Astrocyte of the hippocampus (primary cell): ENCODE measurements at regions not wholly inside any gene's neighbourhood (a gene's known extent, or its start where the extent isn't known, plus 50 kb on each side); places are given as distances from the start of the nearest gene placed in this dataset.
"Not testable (repeated sequence)": the region's sequence is repeated elsewhere in the genome, so short reads cannot be mapped to it uniquely, and the experiment has no call there.

Experiments used
- DNase-seq: peaks from one replicate; pipeline ENCODE4 v3.0.0; 2011; ENCODE audit warnings: low read depth, low spot score

DNA sequence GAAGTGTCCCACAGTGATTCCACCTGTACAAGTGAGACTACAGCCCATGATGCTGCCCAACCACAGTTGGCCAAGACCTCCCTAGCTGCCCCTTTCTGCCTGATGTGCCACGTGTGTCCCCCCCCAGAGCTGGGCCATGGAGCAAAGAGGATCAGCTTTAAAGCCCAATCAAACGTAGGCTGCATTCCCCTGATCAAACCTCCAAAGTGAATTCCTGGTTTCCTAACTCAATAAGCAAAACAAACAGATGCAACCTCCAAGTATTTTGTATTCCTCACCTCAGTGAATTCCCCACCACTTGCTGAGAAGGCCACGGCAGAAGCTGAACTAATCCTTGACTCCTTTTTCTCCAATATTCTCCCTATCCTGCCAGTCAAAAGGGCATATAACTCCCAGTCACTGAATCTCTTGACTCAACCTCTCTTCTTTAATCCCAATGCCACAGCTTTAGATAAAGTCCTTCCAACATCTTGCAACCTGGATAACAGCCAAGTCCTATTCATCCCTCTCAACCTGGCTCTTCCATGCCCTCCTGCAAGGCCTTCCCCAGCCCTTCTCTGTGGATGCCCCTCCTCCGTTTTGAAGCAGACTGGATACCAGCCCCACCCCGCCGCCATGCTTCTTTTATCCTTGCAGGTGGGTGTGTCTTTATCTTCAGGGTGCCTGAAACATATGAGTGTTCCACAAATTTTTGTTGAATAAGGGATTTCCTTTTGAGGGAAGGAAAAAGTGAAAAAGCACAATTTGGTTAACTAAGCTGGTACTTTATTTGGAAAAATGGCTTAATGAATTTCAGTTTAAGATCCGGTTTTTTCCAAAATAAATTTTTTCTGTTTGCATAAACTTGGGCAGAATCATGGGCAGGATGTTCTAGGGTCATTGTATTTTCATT lies 285.2 kb upstream of the MKLN1 start:
- peak; percentile 28 for DNase-seq

DNA sequence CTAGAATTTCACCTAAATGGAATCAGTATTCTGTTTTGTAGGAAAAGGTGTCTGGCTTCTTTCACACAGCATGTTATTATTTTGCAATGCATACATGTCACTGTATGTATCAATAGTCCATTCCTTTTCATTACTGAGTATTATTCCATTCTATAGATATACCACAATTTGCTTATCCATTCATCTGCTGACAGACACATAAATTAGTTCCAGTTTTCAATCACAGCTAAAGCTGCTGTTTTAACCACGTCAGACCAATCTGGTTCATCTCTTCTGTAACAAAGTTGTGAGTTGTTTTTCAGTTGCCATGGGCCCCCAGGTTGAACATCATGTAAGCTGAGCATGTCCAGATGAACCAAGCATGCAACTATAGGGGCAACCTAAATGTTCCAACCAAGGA lies 282.1 kb upstream of the MKLN1 start:
- no peak for DNase-seq

DNA sequence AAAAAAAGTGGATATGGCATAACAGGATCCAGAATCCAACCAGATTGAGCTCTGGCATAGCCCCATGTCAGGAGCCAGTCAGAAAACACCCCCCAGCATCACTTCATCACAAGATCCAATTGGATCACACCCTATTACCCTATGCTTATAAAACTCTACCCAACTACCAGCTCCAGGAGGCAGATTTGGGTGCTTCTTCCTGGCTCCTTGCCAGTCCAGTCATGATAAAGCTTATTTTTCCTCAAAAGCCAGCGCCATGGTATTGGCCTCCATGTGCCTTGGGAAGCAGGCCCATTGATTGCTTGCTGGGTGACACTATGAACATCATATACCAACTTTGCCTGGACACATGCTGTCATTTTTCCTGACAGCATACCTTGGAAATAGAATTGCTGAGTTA lies 281.4 kb upstream of the MKLN1 start:
- DNase-seq: no peak

DNA sequence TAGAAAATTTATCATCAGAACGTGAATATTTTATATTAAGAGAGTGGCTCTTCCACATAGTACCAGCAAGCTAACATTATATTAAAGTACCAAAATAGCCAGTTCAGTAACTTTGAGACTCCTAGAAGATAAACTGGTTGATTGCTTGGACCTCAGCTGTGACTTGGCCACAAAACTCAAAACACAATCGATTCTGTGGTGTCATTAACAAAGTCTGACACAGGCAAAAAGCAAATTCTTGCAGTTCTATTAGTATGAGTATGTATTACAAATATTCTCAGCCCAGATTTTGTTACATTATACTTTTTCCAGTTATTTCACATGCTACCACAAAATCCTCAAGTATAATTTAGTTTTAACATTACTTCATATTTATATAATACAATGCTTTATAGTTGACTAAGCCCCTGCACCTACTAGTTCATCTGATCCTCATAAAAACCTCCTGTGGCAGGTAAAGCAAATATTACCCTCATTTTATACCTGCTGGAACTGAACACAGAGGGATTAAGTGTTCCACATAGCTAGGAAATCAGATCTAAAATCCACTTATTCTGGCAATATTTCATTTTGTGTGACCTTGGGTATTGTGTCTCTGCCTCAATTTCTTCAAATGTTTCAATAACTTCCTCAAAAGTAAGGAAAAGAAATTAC lies 279.9 kb upstream of the MKLN1 start:
- no peak for DNase-seq

DNA sequence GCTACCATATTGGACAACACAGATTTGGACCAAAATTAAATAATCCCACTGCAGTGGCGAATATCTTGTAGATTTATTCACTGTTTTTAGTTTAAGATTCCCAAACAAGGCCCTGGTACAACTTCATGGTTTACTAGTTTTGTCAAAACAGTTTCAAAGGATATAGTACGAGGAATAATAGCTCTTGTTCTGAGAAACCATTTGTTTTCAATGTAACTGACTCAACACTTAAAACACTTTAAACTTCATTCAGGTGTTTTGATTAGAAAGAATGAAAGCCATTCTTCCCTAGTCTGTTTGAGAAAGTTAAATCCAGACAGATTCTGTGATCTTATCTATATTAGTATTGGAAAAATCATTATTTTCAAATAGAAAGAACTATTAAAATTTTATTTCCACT lies 276.4 kb upstream of the MKLN1 start:
- no peak for DNase-seq

DNA sequence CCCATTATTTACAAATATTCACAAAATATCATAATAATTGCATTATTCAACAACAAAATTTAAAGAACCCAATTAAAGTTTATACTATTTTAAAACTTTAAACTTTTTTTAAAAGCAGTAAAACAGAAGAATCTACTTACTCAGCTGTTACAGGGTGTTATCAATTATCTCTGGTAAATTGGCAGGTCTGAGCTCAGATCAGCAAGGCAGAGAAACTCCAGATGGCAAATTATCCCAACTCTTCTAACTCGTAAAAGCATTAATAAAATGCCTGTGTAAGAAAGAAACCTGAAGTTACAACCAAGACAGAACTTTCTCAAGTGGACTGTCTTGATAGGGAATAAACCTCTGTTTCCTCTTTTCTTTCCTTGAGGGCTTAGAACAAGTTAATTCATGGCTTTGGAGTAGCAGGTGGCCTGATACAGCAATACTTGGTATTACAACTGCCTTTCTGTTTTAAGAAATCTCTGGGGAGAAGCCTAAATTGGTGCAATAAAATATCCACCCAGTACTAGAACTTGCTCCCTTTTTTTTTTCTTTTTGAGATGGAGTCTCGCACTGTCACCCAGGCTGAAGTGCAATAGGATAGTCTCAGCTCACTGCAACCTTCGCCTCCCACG lies 275.3 kb upstream of the MKLN1 start:
- no peak for DNase-seq

DNA sequence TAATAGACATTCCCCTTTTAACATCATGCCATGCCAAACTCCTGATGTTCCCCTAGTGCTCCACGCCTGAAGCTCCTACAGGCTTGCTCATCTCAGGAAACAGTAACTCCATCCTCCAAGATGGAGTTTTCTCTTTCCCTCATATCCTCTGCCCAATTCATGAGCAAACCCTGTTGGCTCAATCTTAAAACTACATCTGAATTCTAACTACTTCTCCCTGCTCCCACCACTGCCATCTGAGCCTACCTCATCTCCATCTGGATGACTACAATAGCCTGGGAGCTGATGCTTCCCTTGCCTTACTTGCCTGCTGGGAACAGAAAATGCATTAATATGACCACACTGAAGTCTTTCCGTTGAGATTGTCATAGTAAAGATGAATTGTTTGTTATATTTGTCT lies 271.7 kb upstream of the MKLN1 start:
- no peak for DNase-seq

DNA sequence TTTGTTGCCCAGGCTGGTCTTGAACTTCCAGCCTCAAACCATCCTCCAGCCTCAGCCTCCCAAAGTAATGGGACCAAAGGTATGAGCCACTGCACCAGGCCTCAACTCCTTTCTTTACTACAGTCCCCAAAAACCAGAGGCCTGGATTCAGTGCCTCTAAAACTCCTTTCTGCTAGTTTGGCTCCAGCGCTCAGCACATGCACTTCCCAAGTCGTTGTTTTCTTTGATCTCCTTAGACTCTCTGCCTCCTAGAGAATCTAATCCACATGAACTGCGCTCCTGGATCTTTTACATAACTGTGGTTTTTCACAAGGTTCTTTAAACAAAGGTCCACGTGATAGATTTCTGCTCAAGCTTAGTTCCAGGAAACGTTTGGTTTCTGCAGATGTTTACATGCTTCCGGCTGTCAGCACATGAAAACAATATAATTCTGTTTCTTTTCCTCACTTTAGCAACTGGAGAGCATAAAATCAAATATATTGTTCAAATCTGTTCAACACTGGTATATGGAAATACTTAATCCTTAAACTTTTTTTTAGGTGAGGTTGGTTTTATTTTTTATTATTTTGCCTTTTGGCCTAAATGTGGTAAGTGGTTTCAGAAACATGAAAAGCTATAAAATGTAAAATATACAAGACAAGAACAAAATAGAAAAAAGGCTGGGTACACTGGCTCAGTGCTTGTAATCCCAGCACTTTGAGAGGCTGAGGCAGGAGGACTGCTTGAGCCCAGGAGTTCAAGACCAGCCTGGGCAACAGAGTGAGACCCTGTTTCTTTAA lies 270.5 kb upstream of the MKLN1 start:
- peak; percentile 76 for DNase-seq

DNA sequence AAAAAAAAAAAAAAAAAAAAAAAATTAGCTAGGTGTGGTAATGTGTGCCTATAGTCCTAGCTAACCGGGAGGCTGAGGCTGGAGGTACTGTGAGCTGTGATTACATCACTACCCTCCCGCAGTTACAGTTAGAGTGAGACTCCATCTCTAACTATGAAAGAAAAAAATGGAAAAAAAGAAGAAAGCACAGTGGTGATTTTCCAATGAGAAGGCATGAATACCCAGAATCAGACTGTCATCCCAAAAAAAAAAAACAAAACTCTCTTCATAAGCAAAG lies 269.9 kb upstream of the MKLN1 start:
- no peak for DNase-seq

DNA sequence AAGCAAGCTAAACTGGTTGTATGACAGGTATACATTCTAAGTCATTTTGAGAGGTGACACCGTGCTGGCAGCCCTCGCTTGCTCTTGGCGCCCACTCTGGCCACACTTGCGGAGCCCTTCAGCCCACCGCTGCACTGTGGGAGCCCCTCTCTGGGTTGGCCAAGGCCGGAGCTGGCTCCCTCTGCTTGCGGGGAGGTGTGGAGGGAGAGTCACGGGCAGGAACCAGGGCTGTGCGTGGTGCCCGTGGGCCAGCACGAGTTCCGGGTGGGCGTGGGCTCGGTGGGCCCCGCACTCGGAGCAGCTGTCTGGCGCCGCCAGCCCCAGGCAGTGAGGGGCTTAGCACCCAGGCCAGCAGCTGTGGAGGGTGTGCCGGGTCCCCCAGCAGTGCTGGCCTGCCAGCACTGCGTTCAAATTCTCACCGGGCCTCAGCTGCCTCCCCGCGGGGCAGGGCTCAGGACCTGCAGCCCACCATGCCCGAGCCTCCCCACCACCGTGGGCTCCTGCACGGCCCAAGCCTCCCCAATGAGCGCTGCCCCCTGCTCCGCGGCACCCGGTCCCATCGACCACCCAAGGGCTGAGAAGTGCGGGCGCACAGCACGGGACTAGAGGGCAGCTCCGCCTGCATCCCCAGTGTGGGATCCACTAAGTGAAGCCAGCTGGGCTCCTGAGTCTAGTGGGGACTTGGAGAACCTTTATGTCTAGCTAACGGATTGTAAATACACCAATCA lies 269.0 kb upstream of the MKLN1 start:
- not testable (repeated sequence) for DNase-seq

DNA sequence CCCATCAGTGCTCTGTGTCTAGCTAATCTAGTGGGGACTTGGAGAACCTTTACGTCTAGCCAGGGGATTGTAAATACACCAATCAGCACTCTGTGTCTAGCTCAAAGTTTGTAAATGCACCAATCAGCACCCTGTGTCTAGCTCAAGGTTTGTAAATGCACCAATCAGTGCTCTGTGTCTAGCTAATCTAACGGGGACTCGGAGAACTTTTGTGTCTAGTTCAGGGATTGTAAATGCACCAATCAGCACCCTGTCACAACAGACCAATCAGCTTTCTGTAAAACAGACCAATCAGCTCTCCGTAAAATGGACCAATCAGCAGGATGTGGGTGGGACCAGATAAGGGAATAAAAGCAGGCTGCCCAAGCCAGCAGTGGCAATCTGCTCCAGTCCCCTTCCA lies 268.3 kb upstream of the MKLN1 start:
- not testable (repeated sequence) for DNase-seq

DNA sequence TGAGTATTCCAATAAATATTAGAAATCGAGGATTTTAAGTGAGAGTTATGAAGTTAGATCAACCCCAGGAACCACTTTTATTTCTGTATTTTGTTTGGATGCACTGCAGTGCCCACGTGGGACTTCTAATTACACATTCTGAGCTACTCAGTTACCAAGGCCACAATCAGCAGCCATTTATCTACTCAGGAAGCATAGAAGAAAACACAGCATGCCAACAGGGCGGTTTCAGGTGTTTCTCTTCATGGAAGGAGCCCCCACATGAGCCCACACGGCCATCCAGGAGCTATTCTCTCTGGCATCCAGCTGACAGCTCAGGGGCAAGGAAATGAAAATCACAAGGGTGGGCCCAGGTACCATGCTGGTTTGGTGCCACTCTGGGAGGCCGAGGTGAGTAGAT lies 266.5 kb upstream of the MKLN1 start:
- DNase-seq: no peak

DNA sequence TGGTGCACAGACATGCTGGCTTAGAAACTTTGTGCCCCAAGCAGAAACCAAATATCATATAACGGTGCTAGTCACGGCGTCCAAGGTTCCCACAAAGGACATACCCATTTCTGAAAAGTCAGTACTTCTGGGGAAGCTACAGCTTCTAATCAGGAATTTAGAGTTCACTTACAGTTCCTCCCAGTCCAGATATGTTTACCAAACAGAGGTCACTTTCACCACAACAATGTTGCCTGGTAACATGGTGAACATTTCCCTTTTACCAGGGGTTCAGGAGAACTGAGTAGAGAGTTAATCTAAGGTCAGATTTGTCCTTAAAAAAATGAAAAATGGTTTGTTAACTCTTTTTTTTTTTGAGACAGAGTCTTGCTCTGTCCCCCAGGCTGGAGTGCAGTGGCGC lies 265.9 kb upstream of the MKLN1 start:
- DNase-seq: no peak

DNA sequence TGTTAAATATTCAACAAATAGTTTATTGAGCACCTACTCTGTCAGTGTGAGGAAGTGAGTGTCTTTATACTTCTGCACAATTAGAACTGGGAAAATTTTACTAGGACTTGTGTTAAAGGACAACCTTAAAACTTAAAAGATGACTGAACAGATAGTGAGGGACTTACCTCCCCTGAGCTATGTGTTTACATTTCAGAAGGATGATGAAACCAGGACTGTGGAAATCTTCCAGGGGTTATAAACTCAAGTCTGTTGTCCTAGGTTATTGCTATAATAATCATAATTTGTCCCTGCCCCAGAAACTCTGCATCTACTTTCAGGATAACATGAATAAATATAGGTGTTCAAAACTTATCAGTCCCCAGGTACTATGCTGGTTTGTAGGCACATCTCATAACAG lies 261.0 kb upstream of the MKLN1 start:
- no peak for DNase-seq

DNA sequence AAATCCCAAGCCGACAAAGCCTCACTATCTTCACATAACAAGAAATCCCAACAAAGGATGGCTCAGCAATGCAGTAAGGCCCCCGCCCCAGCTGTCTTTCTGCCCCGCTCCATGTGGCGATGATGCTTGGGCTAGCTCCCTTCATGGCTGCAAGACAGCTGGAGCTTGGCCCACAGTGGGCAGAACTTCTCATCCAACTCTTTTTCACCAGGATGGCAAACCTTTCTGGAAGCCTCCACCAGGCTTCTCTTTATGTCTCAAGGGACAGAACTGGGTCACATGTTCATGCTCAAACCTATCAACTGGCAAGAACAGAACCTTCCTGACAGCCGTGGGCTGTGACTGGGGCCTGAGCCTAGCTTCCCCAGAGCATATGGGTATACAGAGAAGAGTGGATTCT lies 260.5 kb upstream of the MKLN1 start:
- DNase-seq: no peak

DNA sequence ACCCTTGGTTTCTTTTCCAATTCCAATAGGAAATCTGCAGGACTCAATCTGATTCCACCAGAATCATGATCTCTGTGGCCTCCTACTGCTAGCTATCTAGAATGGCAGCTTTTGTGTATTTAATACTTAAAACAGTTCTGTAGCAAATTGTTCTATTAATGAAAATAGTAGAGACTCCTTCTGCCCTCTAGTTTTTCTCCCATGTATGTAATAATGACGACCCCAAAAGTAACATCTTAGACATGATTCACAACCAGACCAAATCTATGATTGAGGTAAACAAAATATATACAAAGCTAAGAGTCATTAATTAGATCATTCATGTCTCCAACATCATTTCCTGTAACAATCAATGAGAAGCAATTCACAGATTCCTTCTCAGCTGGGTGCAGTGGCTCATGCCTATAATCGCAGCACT lies 259.1 kb upstream of the MKLN1 start:
- DNase-seq: peak; percentile 35

DNA sequence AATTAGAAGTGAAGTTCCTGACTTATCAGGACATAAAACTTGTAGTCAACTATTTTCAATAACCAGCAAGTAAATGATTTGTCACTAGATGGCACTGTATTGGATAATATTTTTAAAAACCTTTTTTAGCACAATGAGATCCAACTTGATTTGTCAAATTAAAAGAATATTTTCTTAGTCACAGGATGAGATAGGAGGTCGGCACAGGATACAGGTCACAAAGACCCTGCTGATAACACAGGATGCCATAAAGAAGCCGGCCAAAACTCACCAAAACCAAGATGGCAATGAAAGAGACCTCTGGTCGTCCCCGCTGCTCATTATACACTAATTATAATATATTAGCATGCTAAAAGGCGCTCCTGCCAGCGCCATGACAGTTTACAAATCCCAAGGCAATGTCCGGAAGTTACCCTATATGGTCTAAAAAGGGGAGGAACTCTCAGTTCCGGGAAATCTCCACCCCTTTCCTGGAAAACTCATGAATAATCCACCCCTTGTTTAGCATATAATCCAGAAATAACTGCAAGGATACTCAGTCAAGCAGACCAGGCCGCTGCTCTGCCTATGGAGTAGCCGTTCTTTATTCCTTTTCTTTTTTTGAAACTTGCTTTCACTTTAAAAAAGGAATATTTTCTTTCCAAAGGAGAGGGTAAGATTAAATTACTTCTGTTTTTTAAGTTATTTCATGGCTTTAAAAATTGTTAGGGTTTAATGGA lies 255.7 kb upstream of the MKLN1 start:
- peak; percentile 95 for DNase-seq

DNA sequence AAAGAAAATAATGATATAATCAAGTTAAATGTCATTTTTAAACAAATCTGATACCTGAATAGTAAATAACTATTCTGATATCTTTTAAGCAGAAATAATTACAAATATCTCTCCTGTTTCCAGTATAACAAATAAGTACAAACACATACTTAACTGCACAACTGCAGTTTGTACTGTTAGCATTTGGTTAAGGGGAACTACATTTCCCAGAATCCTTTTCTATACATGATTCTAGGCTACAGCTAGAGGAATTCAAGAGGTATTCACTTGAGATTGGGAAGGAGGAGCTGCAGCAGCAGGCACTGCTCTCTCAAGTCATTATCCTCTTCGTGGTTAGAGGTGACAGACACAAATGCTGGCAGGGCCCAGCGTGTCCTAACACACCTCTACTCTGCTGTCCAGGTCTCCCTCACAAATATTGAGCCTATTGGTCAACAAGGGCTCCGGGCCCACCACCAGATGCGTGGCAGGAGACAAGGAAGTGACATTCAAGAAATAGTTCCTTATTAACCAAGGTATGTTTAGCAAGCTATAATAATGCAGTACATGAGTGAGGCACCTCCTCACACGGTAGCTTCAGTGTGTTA lies 255.1 kb upstream of the MKLN1 start:
- DNase-seq: peak; percentile 62

DNA sequence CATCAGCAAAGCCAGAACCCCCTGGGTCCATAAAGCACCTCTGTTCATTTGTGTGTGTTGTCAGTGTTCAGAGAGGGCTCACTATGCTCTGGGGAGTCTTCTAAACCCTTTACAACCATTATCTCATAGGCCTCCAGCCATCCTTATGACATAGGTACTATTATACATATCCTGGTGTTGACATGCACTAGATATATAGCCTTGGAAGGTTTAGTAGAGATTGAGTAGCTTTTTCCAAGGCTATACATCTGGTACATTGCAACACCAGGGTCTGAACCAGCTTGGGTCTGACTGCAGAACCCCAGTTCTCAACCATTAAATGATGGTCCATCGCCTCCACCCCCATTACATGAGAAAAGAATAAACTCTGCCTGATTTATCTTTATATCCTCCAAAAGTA lies 253.6 kb upstream of the MKLN1 start:
- no peak for DNase-seq

DNA sequence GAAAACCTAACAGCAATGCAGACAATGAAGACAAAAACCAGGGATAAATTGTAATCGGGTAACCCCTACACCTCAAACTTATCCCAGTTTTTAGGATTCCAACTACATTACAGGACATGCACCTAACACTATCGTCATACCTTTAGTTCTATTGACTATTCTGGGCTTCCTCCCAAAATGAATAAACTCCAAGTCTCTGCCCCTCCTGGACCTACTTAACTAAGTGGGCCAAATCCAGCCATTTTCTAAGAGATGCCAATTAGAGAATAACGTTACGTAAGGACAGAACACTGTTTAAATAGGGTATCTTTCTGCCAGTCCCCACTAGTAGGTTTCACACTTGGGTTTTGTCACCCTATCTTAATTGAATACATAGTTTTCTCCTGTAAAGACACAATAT lies 253.1 kb upstream of the MKLN1 start:
- no peak for DNase-seq

DNA sequence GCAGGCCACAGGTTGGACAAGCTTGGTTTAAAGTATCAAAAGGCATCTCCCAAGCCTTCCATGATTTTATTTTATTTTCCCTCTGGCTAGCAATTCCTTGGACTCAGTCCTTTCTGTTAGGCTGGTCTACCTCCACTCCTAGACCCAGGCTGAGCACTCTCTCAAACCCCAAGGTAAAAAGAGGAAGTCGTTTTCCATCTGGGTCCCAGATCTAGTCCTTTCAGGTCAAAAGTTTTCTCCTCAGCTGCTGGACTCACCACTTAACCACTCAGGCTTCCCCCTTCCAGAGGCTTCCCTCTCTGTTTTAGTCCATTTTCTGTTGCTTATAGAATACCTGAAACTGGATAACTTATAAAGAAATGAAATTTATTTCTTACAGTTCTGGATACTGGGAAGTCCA lies 252.3 kb upstream of the MKLN1 start:
- DNase-seq: no peak
